Right renal pelvis (tissue), 4 donors: ENCODE measurements at regions not wholly inside any gene's neighbourhood (a gene's known extent, or its start where the extent isn't known, plus 50 kb on each side); places are given as distances from the start of the nearest gene placed in this dataset.
"Not testable (repeated sequence)": the region's sequence is repeated elsewhere in the genome, so short reads cannot be mapped to it uniquely, and the experiment has no call there.

ENCODE experiments used
- DNase-seq, 4 donors: peaks; one replicate each; pipeline ENCODE4 v3.0.0-alpha.2; 2013; ENCODE audit warnings: low read depth in 4 of 4, low spot score in 3 of 4, missing footprints in 1 of 4

DNA sequence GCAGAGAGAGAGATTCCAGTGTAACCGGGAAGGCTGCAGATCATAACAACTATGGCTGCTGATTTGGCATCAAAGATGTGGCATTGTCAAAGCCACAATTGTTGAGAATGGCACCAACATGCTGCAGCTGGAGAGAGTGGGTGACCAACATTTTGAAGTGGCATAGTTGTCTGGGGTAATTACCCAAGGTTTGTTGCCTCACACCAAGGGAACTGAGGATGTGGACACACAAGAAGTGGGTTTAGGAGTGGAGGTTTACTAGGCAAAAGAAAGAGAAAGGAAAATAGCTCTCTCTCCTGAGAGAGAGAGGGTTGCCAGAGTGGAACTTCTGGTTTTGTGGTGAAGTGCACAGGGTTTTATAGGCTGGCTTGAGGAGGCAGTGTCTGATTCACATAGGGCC is 126.6 kb downstream of the FAM72C start:
- not testable (repeated sequence) for DNase-seq

GRCh38 chr1:143842058-143842457 is 129.7 kb downstream of the FAM72C start:
- DNase-seq, result not testable (repeated sequence)

DNA sequence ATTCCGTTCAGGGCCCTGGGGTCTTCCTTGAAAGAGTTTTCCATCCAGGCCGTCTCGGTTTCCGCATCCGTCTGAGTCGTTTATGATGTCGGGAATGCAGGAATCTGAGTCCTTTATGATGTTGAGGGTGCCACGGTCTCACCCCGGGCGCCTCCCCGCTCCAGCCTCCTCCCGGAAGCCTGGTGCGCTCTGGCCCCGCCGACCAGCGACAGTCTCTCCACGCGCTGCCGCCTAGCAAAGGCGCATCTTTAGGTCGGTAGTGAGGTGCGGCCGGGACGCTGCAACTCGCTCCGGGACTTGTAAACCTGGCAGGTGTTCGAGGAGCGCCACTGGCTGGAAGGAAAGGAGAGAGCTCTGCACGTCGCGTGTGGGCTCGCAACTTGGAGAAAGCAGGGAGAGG is 132.6 kb downstream of the FAM72C start:
- not testable (repeated sequence) for DNase-seq

- not testable (repeated sequence) for DNase-seq
These were observed 133.2 kb downstream of the FAM72C start for GRCh38 chr1:143838598-143838929.

GRCh38 chr1:143837924-143838597 is 133.7 kb downstream of the FAM72C start:
- not testable (repeated sequence) for DNase-seq

- DNase-seq, result not testable (repeated sequence)
These were observed 138.4 kb downstream of the FAM72C start for GRCh38 chr1:143833376-143833775.

GRCh38 chr1:143832379-143832716 is 139.4 kb downstream of the FAM72C start:
- DNase-seq, result not testable (repeated sequence)

GRCh38 chr1:143831479-143832378 is 140.1 kb downstream of the FAM72C start:
- not testable (repeated sequence) for DNase-seq

DNA sequence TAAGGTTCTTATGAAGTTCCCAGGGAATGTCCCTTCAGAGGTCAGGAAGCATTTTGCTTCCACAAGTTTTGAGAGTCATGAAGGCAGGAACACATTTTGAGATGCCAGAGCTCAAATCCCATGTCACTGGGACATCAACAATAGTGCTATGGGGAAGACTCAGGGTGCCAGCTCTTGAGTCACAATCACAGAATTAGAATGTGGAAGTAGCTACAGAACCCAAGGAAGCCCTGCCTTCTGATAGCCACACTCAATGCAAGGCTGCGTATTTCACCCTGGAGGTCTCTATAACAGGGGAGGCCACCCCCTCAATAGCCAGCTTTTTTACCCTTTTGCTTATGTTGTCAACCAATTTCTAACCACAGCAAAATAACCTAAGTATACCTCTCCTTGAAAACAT is 145.6 kb downstream of the FAM72C start:
- DNase-seq, result not testable (repeated sequence)

DNA sequence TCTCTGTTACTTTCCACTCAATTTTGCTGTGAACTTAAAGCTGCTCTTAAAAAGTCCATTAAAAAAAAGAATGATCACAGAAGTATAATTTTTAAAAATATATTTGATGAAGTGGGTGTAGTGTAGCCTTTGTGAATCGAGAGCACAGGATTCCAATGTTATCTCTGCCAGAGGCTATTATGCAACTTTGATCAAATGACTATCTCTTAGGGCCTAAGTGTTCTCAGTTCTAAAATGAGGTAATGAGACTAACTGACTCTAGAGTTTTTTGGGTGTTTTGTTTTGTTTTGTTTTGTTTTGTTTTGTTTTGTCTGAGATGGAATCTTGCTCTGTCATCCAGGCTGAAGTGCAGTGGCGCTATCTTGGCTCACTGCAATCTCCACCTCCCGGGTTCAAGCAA is 147.5 kb downstream of the FAM72C start:
- not testable (repeated sequence) for DNase-seq

GRCh38 chr1:143820058-143820457 is 151.7 kb downstream of the FAM72C start:
- DNase-seq, result not testable (repeated sequence)

GRCh38 chr1:143816369-143816768 is 155.4 kb downstream of the FAM72C start:
- not testable (repeated sequence) for DNase-seq

GRCh38 chr1:143805374-143805773 is 166.4 kb downstream of the FAM72C start:
- DNase-seq, result not testable (repeated sequence)

- not testable (repeated sequence) for DNase-seq
These were observed 167.0 kb downstream of the FAM72C start for GRCh38 chr1:143804707-143805356.

DNA sequence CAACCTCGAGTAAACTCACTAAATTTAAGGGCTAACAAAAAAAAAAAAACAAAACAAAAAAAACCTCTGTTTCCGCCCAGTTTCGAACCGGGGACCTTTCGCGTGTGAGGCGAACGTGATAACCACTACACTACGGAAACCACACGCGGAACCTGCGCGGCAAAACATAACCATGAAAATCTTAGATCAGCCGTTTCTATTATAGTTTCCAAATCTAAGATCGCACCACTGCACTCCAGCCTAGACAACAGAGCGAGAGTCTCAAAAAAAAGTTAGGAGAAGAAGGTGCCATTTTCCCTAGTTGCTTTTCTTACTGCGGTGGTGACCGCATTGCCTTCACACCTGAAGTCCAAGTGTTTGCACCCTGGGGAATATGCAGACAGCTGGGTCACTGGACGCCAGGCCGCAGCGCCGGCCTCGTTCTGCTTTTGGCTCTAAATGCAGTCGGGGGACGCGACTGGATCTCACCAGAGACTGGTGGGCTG is 167.8 kb downstream of the FAM72C start:
- peak in 1 of 4 donors; percentile 36 for DNase-seq

DNA sequence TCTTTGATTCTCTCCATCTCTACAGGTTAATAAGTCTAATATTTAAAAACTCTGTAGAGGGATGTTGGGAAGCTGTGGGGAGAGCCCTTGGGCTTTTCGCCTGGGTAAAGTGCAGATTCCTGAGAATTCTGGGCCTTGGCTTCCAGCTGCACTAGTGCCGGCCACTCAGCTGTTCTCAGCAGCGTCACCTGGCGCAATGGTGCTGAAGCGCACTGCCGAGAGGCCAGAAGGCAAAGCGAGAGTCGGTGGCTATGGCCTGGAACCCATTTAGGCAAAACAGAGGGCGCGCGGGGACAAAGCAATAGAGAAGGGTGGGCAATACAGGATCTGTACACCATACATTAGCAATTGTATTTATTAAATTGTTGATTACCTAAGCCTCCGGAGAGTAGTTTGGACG is 168.7 kb downstream of the FAM72C start:
- not testable (repeated sequence) for DNase-seq

GRCh38 chr1:143799568-143800187 is 172.1 kb downstream of the FAM72C start:
- DNase-seq, result not testable (repeated sequence)

DNA sequence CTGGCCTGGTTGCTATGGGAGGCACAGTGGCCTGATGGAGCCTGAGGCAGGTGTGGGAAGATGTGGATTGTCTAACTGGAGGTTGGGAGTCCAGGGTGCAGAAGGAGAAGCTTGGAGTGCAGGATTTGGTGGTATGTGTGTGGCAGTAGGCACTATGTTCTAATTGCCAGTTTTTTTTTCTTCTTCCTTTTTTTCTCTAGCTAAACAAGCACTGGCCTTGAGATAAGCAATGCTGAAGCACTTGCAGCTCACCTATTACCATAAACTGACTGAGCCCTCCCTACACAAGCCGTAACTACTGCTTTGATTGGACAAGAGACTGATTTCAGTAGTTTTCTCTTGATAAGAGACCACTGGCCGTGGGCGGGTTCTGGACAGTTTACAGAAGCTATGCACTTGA is 175.4 kb downstream of the FAM72C start:
- DNase-seq, result not testable (repeated sequence)

GRCh38 chr1:143792047-143792937 is 179.5 kb downstream of the FAM72C start:
- not testable (repeated sequence) for DNase-seq

GRCh38 chr1:143786381-143786780 is 185.4 kb downstream of the FAM72C start:
- not testable (repeated sequence) for DNase-seq
